ENCODE measurements at regions not wholly inside any gene's neighbourhood (a gene's known extent, or its start where the extent isn't known, plus 50 kb on each side); places are given as distances from the start of the nearest gene placed in this dataset.

- TF ChIP-seq, protein P1, sequence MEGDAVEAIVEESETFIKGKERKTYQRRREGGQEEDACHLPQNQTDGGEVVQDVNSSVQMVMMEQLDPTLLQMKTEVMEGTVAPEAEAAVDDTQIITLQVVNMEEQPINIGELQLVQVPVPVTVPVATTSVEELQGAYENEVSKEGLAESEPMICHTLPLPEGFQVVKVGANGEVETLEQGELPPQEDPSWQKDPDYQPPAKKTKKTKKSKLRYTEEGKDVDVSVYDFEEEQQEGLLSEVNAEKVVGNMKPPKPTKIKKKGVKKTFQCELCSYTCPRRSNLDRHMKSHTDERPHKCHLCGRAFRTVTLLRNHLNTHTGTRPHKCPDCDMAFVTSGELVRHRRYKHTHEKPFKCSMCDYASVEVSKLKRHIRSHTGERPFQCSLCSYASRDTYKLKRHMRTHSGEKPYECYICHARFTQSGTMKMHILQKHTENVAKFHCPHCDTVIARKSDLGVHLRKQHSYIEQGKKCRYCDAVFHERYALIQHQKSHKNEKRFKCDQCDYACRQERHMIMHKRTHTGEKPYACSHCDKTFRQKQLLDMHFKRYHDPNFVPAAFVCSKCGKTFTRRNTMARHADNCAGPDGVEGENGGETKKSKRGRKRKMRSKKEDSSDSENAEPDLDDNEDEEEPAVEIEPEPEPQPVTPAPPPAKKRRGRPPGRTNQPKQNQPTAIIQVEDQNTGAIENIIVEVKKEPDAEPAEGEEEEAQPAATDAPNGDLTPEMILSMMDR (IDR thresholded peaks at IDR 0.05; ENCODE audit: low read depth, low read length, poor library complexity, severe bottlenecking), result no peak
- no peak for TF ChIP-seq EZH2phosphoT487 (IDR thresholded peaks at IDR 0.05; ENCODE audit: borderline replicate concordance, low read length)
Measured at GRCh38 chr7:54278847-54279246, 263.3 kb upstream of the VSTM2A start.

All from DOHH2 (cell line).